ENCODE measurements at regions not wholly inside any gene's neighbourhood (a gene's known extent, or its start where the extent isn't known, plus 50 kb on each side); places are given as distances from the start of the nearest gene placed in this dataset.

GRCh38 chr6:100194535-100194934, 200.5 kb upstream of the MCHR2 start:
- no peak for DNase-seq (ENCODE audit: low read depth, low spot score)
- TF ChIP-seq CTCF (IDR thresholded peaks at IDR 0.05; ENCODE audit: low read depth, low read length), result no peak
- in situ Hi-C loops (cut with HindIII; ENCODE audit: low sequenced_read_pairs), result no loop called here
- no peak overlapping the region for H3K4me3 ChIP-seq (ENCODE audit: low read depth, low read length)

GRCh38 chr6:100188754-100189153, 194.7 kb upstream of the MCHR2 start:
- TF ChIP-seq CTCF (IDR thresholded peaks at IDR 0.05; ENCODE audit: low read depth, low read length), result no peak
- in situ Hi-C loops (cut with HindIII; ENCODE audit: low sequenced_read_pairs), result no loop called here
- DNase-seq (ENCODE audit: low read depth, low spot score), result no peak
- H3K4me3 ChIP-seq (ENCODE audit: low read depth, low read length), result no peak overlapping the region

GRCh38 chr6:100186552-100186951, 192.5 kb upstream of the MCHR2 start:
- no peak for TF ChIP-seq CTCF (IDR thresholded peaks at IDR 0.05; ENCODE audit: low read depth, low read length)
- DNase-seq (ENCODE audit: low read depth, low spot score), result peak; percentile 56
- no peak overlapping the region for H3K4me3 ChIP-seq (ENCODE audit: low read depth, low read length)
- in situ Hi-C loops (cut with HindIII; ENCODE audit: low sequenced_read_pairs), result no loop called here

- in situ Hi-C loops (cut with HindIII; ENCODE audit: low sequenced_read_pairs), result no loop called here
- TF ChIP-seq CTCF (IDR thresholded peaks at IDR 0.05; ENCODE audit: low read depth, low read length), result no peak
- DNase-seq (ENCODE audit: low read depth, low spot score), result no peak
- H3K4me3 ChIP-seq (ENCODE audit: low read depth, low read length), result no peak overlapping the region
Observed at GRCh38 chr6:100185615-100186014, 191.6 kb upstream of the MCHR2 start.

GRCh38 chr6:100184473-100184872, 190.4 kb upstream of the MCHR2 start:
- no peak for TF ChIP-seq CTCF (IDR thresholded peaks at IDR 0.05; ENCODE audit: low read depth, low read length)
- DNase-seq (ENCODE audit: low read depth, low spot score), result no peak
- in situ Hi-C loops (cut with HindIII; ENCODE audit: low sequenced_read_pairs), result no loop called here
- H3K4me3 ChIP-seq (ENCODE audit: low read depth, low read length), result no peak overlapping the region

- no peak overlapping the region for H3K4me3 ChIP-seq (ENCODE audit: low read depth, low read length)
- in situ Hi-C loops (cut with HindIII; ENCODE audit: low sequenced_read_pairs), result no loop called here
- no peak for DNase-seq (ENCODE audit: low read depth, low spot score)
- TF ChIP-seq CTCF (IDR thresholded peaks at IDR 0.05; ENCODE audit: low read depth, low read length), result no peak
Observed at GRCh38 chr6:100182313-100182712, 188.3 kb upstream of the MCHR2 start.

- DNase-seq (ENCODE audit: low read depth, low spot score), result no peak
- TF ChIP-seq CTCF (IDR thresholded peaks at IDR 0.05; ENCODE audit: low read depth, low read length), result no peak
- in situ Hi-C loops (cut with HindIII; ENCODE audit: low sequenced_read_pairs), result no loop called here
- no peak overlapping the region for H3K4me3 ChIP-seq (ENCODE audit: low read depth, low read length)
Observed at GRCh38 chr6:100181309-100181708, 187.3 kb upstream of the MCHR2 start.

Data from astrocyte of the spinal cord (primary cell).